A204.1 (cell line): ENCODE measurements at regions not wholly inside any gene's neighbourhood (a gene's known extent, or its start where the extent isn't known, plus 50 kb on each side); places are given as distances from the start of the nearest gene placed in this dataset.
"Not testable (repeated sequence)": the region's sequence is repeated elsewhere in the genome, so short reads cannot be mapped to it uniquely, and the experiment has no call there.

Source experiments
- FAIRE-seq: peaks from 2 replicates; lab custom pipeline; 2012; peaks lifted over from hg19 to GRCh38; lab: Jason Lieb, UNC

- FAIRE-seq, result no peak
Observed at GRCh38 chr3:87101861-87102625, 111.1 kb upstream of the VGLL3 start.

- FAIRE-seq, result not testable (repeated sequence)
Observed at GRCh38 chr3:87097733-87098132, 106.8 kb upstream of the VGLL3 start.

GRCh38 chr3:87090631-87091030, 99.7 kb upstream of the VGLL3 start:
- FAIRE-seq, result no peak

- peak; percentile 93 for FAIRE-seq
Observed at GRCh38 chr3:87088993-87089841, 98.3 kb upstream of the VGLL3 start.

- FAIRE-seq, result no peak
Observed at GRCh38 chr3:87088430-87088992, 97.6 kb upstream of the VGLL3 start.

- FAIRE-seq, result no peak
Observed at GRCh38 chr3:87084868-87085267, 93.9 kb upstream of the VGLL3 start.

GRCh38 chr3:87082796-87083440, 92.0 kb upstream of the VGLL3 start:
- FAIRE-seq, result peak; percentile 97

- FAIRE-seq, result no peak
Observed at GRCh38 chr3:87077355-87077754, 86.4 kb upstream of the VGLL3 start.

GRCh38 chr3:87076946-87077345, 86.0 kb upstream of the VGLL3 start:
- FAIRE-seq, result no peak

- no peak for FAIRE-seq
Observed at GRCh38 chr3:87073496-87074145, 82.7 kb upstream of the VGLL3 start.

GRCh38 chr3:87072446-87072845, 81.5 kb upstream of the VGLL3 start:
- no peak for FAIRE-seq

- FAIRE-seq, result no peak
Observed at GRCh38 chr3:87069971-87070370, 79.0 kb upstream of the VGLL3 start.

- FAIRE-seq, result no peak
Observed at GRCh38 chr3:87069021-87069420, 78.1 kb upstream of the VGLL3 start.

- FAIRE-seq, result no peak
Observed at GRCh38 chr3:87062685-87063084, 71.7 kb upstream of the VGLL3 start.

- FAIRE-seq, result no peak
Observed at GRCh38 chr3:87057474-87057873, 66.5 kb upstream of the VGLL3 start.

- no peak for FAIRE-seq
Observed at GRCh38 chr3:87053553-87053952, 62.6 kb upstream of the VGLL3 start.

GRCh38 chr3:87052499-87053260, 61.7 kb upstream of the VGLL3 start:
- no peak for FAIRE-seq

- no peak for FAIRE-seq
Observed at GRCh38 chr3:87047852-87048251, 56.9 kb upstream of the VGLL3 start.

- no peak for FAIRE-seq
Observed at GRCh38 chr3:87046241-87046640, 55.3 kb upstream of the VGLL3 start.

GRCh38 chr3:87045473-87045872, 54.5 kb upstream of the VGLL3 start:
- FAIRE-seq, result no peak

GRCh38 chr3:87044846-87045245, 53.9 kb upstream of the VGLL3 start:
- no peak for FAIRE-seq
